HepG2 (cell line): ENCODE measurements at regions not wholly inside any gene's neighbourhood (a gene's known extent, or its start where the extent isn't known, plus 50 kb on each side); places are given as distances from the start of the nearest gene placed in this dataset.
A peak's percentile ranks its signal among the peaks of the same experiment; 100 is the strongest.

Source experiments
- ATF7 ChIP-seq, 2 experiments: fragments of 450-650 bp in 1 of 2; sonication (generic) in 1 of 2; formaldehyde crosslinking in 1 of 2; IDR thresholded peaks; 2 replicates each; pipeline versions ENCODE4 v1.4.0 to v1.6.1; 2016 to 2020; ENCODE audit warnings: antibody characterized with exemption in 1 of 2, mild to moderate bottlenecking in 1 of 2, missing genetic modification reagents in 1 of 2
- E2F2 ChIP-seq: sonication (generic); formaldehyde crosslinking; IDR thresholded peaks from 2 replicates; pipeline ENCODE4 v1.4.0; 2020; ENCODE audit warnings: missing genetic modification reagents, borderline replicate concordance
- HNRNPL ChIP-seq: fragments of 200-400 bp; formaldehyde crosslinking; IDR thresholded peaks from 2 replicates; pipeline ENCODE4 v1.6.1; 2017; ENCODE audit warnings: mild to moderate bottlenecking, low read depth, low read length
- KLF6 ChIP-seq: IDR thresholded peaks from 2 replicates; pipeline ENCODE4 v1.8.0; 2016; ENCODE audit warnings: missing biosample characterization, missing genetic modification reagents
- LRRFIP1 ChIP-seq: sonication (generic); formaldehyde crosslinking; conservative IDR thresholded peaks from 2 replicates; pipeline ENCODE4 v1.4.0; 2020; ENCODE audit warnings: missing genetic modification reagents
- NFIB ChIP-seq: sonication (generic); formaldehyde crosslinking; IDR thresholded peaks from 2 replicates; pipeline ENCODE4 v1.9.0; 2021; ENCODE audit warnings: missing genetic modification reagents, mild to moderate bottlenecking, borderline replicate concordance
- NFYC ChIP-seq: IDR thresholded peaks from 2 replicates; pipeline ENCODE4 v1.6.1; 2016; ENCODE audit warnings: missing genetic modification reagents, missing compliant biosample characterization
- NR0B2 ChIP-seq: sonication (generic); formaldehyde crosslinking; IDR thresholded peaks from 2 replicates; pipeline ENCODE4 v1.4.0; 2020; ENCODE audit warnings: mild to moderate bottlenecking, missing genetic modification reagents
- POGZ ChIP-seq: sonication (generic); formaldehyde crosslinking; IDR thresholded peaks from 2 replicates; pipeline ENCODE4 v1.4.0; 2020; ENCODE audit warnings: mild to moderate bottlenecking, missing genetic modification reagents
- SNRNP70 ChIP-seq: fragments of 200-400 bp; formaldehyde crosslinking; IDR thresholded peaks from 2 replicates; pipeline ENCODE4 v1.6.1; 2017; ENCODE audit warnings: mild to moderate bottlenecking, low read depth, low read length, moderate library complexity
- SP1 ChIP-seq, 2 experiments: fragments of 450-650 bp in 1 of 2; sonication (generic) in 1 of 2; formaldehyde crosslinking in 1 of 2; IDR thresholded peaks; 2 replicates each; pipeline versions ENCODE4 v1.4.0 to v1.6.1; 2016 to 2020; ENCODE audit warnings: missing genetic modification reagents in 1 of 2
- STAG1 ChIP-seq: sonication (generic); formaldehyde crosslinking; IDR thresholded peaks from 2 replicates; pipeline ENCODE4 v1.4.0; 2020; ENCODE audit warnings: missing genetic modification reagents
- YEATS2 ChIP-seq: sonication (generic); formaldehyde crosslinking; IDR thresholded peaks from 2 replicates; pipeline ENCODE4 v1.4.0; 2020; ENCODE audit warnings: missing genetic modification reagents, borderline replicate concordance
- ZBTB25 ChIP-seq: IDR thresholded peaks from 2 replicates; pipeline ENCODE4 v1.6.1; 2018; ENCODE audit warnings: missing genetic modification reagents
- ZNF17 ChIP-seq: sonication (generic); formaldehyde crosslinking; IDR thresholded peaks from 2 replicates; pipeline ENCODE4 v1.5.0; 2020; ENCODE audit warnings: mild to moderate bottlenecking, missing genetic modification reagents
- ZNF235 ChIP-seq: sonication (generic); formaldehyde crosslinking; IDR thresholded peaks from 2 replicates; pipeline ENCODE4 v1.8.1; 2023; ENCODE audit warnings: mild to moderate bottlenecking, missing genetic modification reagents, borderline replicate concordance
- ZNF33A ChIP-seq: sonication (generic); formaldehyde crosslinking; IDR thresholded peaks from 2 replicates; pipeline ENCODE4 v1.5.1; 2020; ENCODE audit warnings: missing genetic modification reagents, mild to moderate bottlenecking, moderate library complexity, borderline replicate concordance
- ZNF530 ChIP-seq: sonication (generic); formaldehyde crosslinking; IDR thresholded peaks from 2 replicates; pipeline ENCODE4 v1.5.0; 2020; ENCODE audit warnings: low read depth, mild to moderate bottlenecking, missing genetic modification reagents
- ZNF546 ChIP-seq: sonication (generic); formaldehyde crosslinking; conservative IDR thresholded peaks from 2 replicates; pipeline ENCODE4 v1.8.1; 2023; ENCODE audit warnings: mild to moderate bottlenecking, missing genetic modification reagents
- ZNF557 ChIP-seq: sonication (generic); formaldehyde crosslinking; IDR thresholded peaks from 2 replicates; pipeline ENCODE4 v1.4.0; 2020; ENCODE audit warnings: missing genetic modification reagents
- ZNF589 ChIP-seq: sonication (generic); formaldehyde crosslinking; conservative IDR thresholded peaks from 2 replicates; pipeline ENCODE4 v1.8.0; 2022; ENCODE audit warnings: mild to moderate bottlenecking, moderate library complexity, missing genetic modification reagents
- ZNF597 ChIP-seq: sonication (generic); formaldehyde crosslinking; IDR thresholded peaks from 2 replicates; pipeline ENCODE4 v1.5.0; 2020; ENCODE audit warnings: missing genetic modification reagents
- ZNF598 ChIP-seq: sonication (generic); formaldehyde crosslinking; IDR thresholded peaks from 2 replicates; pipeline ENCODE4 v1.5.1; 2020; ENCODE audit warnings: mild to moderate bottlenecking, missing genetic modification reagents, borderline replicate concordance
- ZNF644 ChIP-seq: IDR thresholded peaks from 2 replicates; pipeline ENCODE4 v1.6.1; 2016; ENCODE audit warnings: low read depth
- ZNF7 ChIP-seq: IDR thresholded peaks from 2 replicates; pipeline ENCODE4 v1.6.1; 2016; ENCODE audit warnings: missing biosample characterization, missing genetic modification reagents
- ZNF761 ChIP-seq: sonication (generic); formaldehyde crosslinking; conservative IDR thresholded peaks from 2 replicates; pipeline ENCODE4 v1.4.0; 2020; ENCODE audit warnings: mild to moderate bottlenecking, missing genetic modification reagents

- no peak for TF ChIP-seq NFYC
- no peak for TF ChIP-seq ZBTB25 (CRISPR knock-in tag)
- no peak for TF ChIP-seq KLF6 (CRISPR knock-in tag)
- 0 out of 2 replicates have a peak, but pooled peaks have one; percentile 5 for TF ChIP-seq ZNF644 (CRISPR knock-in tag)
- no peak for TF ChIP-seq ZNF597 (CRISPR knock-in tag)
- TF ChIP-seq ZNF33A (CRISPR knock-in tag), result no peak
- no peak for TF ChIP-seq ZNF761
- no peak; the same call in 1 of the 2 replicates for TF ChIP-seq ZNF235 (CRISPR knock-in tag)
- TF ChIP-seq E2F2 (CRISPR knock-in tag), result no peak
- no peak for TF ChIP-seq NFIB (CRISPR knock-in tag)
- no peak for TF ChIP-seq LRRFIP1 (CRISPR knock-in tag)
- TF ChIP-seq POGZ, result no peak
- TF ChIP-seq ZNF557 (CRISPR knock-in tag), result no peak
- TF ChIP-seq ZNF589, result no peak
- no peak for TF ChIP-seq STAG1
- no peak for TF ChIP-seq SP1 (IDR thresholded peaks at IDR 0.05)
- TF ChIP-seq SP1 (CRISPR knock-in tag; IDR thresholded peaks at IDR 0.05), result no peak; the same call in 1 of the 2 replicates
- no peak for TF ChIP-seq ZNF598
- no peak for TF ChIP-seq SNRNP70
- TF ChIP-seq ATF7 (IDR thresholded peaks at IDR 0.05), result no peak
- 0 out of 2 replicates have a peak, but pooled peaks have one; percentile 35 for TF ChIP-seq ATF7 (CRISPR knock-in tag; IDR thresholded peaks at IDR 0.05)
- no peak for TF ChIP-seq ZNF7 (CRISPR knock-in tag)
- no peak for TF ChIP-seq NR0B2
- TF ChIP-seq ZNF546 (CRISPR knock-in tag), result no peak
- TF ChIP-seq HNRNPL, result no peak
- TF ChIP-seq ZNF530 (CRISPR knock-in tag), result no peak
- no peak for TF ChIP-seq ZNF17 (CRISPR knock-in tag)
- no peak for TF ChIP-seq YEATS2 (CRISPR knock-in tag)
These were observed 217.8 kb upstream of the MKLN1 start (continued) for GRCh38 chr7:131109759-131110296.
